ENCODE measurements at regions not wholly inside any gene's neighbourhood (a gene's known extent, or its start where the extent isn't known, plus 50 kb on each side); places are given as distances from the start of the nearest gene placed in this dataset.

DNA sequence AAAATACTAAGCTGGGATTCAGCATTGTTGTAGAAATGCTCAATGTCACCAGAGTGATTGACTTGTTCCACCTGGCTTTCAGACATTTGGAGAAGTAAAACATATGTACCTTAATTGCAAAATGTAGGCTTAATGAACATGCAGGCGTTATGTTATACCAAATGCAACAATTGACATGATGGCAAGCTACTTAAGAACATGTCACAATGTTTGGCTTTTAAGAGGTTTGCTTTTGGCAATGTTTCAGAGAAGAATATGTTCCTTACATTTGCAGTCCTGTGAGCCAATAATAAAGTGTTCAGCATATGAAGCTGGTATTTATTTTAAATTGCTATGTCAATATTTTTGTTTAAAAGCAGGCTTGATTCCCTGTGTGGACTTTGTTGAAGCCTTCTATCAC, 111.7 kb upstream of the NUDT12 start:
- TF ChIP-seq TAF1 (IDR thresholded peaks at IDR 0.05; ENCODE audit: borderline replicate concordance, insufficient read depth, low read length) (no peak), FOXP2 (optimal IDR thresholded peaks at IDR 0.05; ENCODE audit: borderline replicate concordance, extremely low read depth, extremely low read length, insufficient read depth) (no peak), SIN3A (IDR thresholded peaks at IDR 0.05; ENCODE audit: borderline replicate concordance, insufficient read depth, low read length) (no peak), POLR2AphosphoS5 (IDR thresholded peaks at IDR 0.05; ENCODE audit: low read depth, low read length) (no peak)

Data from PFSK-1 (cell line).